ENCODE measurements at regions not wholly inside any gene's neighbourhood (a gene's known extent, or its start where the extent isn't known, plus 50 kb on each side); places are given as distances from the start of the nearest gene placed in this dataset.

DNA sequence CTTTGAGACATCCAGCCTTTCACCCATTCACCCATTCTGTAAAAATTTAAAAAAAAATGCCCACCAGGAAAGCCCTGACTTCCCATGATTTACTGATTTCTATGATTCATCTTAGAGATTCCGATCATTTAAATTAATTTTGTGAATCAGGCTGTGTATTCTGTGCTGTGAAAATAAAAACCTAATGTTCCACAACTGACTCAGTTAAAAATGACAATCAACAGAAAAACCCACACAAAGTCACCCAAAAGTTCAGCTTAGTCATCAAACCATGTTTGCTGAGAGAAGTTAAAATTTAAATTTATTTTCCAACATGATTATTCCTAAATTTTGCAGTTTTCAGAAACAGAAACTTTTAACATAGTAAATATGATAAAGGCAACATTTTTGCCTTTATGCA, 509.9 kb downstream of the TENT5A start:
- TF ChIP-seq, protein P1, sequence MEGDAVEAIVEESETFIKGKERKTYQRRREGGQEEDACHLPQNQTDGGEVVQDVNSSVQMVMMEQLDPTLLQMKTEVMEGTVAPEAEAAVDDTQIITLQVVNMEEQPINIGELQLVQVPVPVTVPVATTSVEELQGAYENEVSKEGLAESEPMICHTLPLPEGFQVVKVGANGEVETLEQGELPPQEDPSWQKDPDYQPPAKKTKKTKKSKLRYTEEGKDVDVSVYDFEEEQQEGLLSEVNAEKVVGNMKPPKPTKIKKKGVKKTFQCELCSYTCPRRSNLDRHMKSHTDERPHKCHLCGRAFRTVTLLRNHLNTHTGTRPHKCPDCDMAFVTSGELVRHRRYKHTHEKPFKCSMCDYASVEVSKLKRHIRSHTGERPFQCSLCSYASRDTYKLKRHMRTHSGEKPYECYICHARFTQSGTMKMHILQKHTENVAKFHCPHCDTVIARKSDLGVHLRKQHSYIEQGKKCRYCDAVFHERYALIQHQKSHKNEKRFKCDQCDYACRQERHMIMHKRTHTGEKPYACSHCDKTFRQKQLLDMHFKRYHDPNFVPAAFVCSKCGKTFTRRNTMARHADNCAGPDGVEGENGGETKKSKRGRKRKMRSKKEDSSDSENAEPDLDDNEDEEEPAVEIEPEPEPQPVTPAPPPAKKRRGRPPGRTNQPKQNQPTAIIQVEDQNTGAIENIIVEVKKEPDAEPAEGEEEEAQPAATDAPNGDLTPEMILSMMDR (conservative IDR thresholded peaks at IDR 0.05 in 1 of 2, IDR thresholded peaks at IDR 0.05 in 1 of 2; ENCODE audit: extremely low read depth in 1 of 2, insufficient read depth in 1 of 2, low read depth in 1 of 2, low read length in 2 of 2), result no peak
- no peak for TF ChIP-seq EZH2 (IDR thresholded peaks at IDR 0.05; ENCODE audit: borderline replicate concordance, low read length)
